ENCODE measurements at regions not wholly inside any gene's neighbourhood (a gene's known extent, or its start where the extent isn't known, plus 50 kb on each side); places are given as distances from the start of the nearest gene placed in this dataset.

DNA sequence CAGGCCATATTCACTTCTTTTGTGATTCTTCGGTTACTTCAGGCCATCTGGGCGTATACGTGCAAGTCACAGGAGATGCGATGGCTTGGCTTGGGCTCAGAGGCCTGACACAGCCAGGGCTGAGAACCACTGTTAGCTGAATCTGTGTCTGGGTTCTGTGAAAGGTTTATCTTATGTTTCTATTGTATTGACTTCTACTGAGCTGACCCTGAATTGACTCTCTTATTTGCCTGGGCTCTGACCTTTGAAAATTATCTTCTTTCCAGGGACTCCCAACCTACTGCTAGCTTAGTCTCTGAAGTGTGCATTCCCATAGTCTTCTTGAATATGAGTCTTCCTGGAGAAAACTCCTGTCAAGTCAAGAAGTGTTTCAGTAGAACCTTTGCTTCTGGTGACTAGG, 226.4 kb upstream of the SOX4 start:
- H3K36me3 ChIP-seq: no peaks in the 10 kb centered on the region
- no peaks in the 10 kb centered on the region for H3K9me3 ChIP-seq (ENCODE audit: low read depth)
- H3K4me1 ChIP-seq (ENCODE audit: low read depth): peaks cover 7% of the 10 kb centered on the region
- no peak overlapping the region for H3K4me3 ChIP-seq
- no peak overlapping the region for H3K27ac ChIP-seq
- no peaks in the 10 kb centered on the region for H3K27me3 ChIP-seq
- DNase-seq (ENCODE audit: low read depth in 1 of 2, low spot score in 1 of 2): no peak
- TF ChIP-seq, protein P1, sequence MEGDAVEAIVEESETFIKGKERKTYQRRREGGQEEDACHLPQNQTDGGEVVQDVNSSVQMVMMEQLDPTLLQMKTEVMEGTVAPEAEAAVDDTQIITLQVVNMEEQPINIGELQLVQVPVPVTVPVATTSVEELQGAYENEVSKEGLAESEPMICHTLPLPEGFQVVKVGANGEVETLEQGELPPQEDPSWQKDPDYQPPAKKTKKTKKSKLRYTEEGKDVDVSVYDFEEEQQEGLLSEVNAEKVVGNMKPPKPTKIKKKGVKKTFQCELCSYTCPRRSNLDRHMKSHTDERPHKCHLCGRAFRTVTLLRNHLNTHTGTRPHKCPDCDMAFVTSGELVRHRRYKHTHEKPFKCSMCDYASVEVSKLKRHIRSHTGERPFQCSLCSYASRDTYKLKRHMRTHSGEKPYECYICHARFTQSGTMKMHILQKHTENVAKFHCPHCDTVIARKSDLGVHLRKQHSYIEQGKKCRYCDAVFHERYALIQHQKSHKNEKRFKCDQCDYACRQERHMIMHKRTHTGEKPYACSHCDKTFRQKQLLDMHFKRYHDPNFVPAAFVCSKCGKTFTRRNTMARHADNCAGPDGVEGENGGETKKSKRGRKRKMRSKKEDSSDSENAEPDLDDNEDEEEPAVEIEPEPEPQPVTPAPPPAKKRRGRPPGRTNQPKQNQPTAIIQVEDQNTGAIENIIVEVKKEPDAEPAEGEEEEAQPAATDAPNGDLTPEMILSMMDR (IDR thresholded peaks at IDR 0.05; ENCODE audit: low read depth, low read length): no peak

DNA sequence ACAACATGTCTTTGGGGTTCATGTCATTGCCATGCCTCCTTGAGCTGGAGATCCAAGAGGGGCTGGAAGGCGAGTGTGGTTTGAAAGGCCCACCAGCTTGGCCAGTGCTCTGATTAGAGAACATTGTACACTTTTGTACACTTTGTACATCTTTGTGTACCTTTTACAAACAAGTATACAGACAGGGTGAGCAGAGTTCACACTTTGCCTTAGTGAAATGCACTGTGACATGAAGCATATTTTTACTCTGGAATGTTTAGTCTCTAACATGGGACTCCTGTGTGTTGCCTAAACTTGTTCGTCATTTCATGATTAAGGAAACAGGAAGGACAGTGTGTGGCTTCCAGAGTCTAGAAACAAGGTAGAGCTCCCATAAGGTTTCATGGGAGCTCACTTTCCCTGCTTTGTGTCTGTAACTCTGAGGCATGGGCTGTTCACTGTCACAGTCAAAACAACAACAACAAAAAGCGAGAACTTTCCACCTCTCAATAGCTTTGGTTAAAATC, 225.8 kb upstream of the SOX4 start:
- TF ChIP-seq, protein P1 (IDR thresholded peaks at IDR 0.05; ENCODE audit: low read depth, low read length): no peak
- Histone ChIP-seq H3K4me3 (no peak overlapping the region), H3K27me3 (no peaks in the 10 kb centered on the region), H3K36me3 (no peaks in the 10 kb centered on the region), H3K27ac (no peak overlapping the region), H3K4me1 (ENCODE audit: low read depth) (peaks cover 8% of the 10 kb centered on the region), H3K9me3 (ENCODE audit: low read depth) (no peaks in the 10 kb centered on the region)
- no peak for DNase-seq (ENCODE audit: low read depth in 1 of 2, low spot score in 1 of 2)

DNA sequence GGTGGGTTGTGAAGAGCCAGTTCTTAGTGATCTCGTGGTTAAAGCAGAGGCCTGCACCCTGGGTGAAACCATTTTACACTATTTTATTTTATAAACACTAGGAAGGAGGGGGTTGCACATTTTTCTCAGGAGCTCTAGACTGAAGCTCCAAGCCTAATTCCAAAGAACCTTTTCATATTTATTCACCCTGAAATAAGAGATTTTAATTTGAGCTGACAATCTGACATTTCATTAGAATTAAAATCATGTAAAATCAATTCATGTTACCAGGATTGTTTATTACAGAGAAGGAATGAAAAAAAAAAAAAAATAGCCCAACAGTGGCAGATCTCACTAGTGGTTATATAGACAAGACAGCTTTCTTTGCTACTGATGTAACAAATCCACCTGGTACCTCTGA, 222.5 kb upstream of the SOX4 start:
- no peak for DNase-seq (ENCODE audit: low read depth in 1 of 2, low spot score in 1 of 2)
- H3K36me3 ChIP-seq: no peaks in the 10 kb centered on the region
- H3K27ac ChIP-seq: no peak overlapping the region
- TF ChIP-seq, protein P1 (IDR thresholded peaks at IDR 0.05; ENCODE audit: low read depth, low read length): no peak
- H3K9me3 ChIP-seq (ENCODE audit: low read depth): no peaks in the 10 kb centered on the region
- no peak overlapping the region for H3K4me3 ChIP-seq
- H3K4me1 ChIP-seq (ENCODE audit: low read depth): peaks cover 16% of the 10 kb centered on the region
- H3K27me3 ChIP-seq: no peaks in the 10 kb centered on the region

DNA sequence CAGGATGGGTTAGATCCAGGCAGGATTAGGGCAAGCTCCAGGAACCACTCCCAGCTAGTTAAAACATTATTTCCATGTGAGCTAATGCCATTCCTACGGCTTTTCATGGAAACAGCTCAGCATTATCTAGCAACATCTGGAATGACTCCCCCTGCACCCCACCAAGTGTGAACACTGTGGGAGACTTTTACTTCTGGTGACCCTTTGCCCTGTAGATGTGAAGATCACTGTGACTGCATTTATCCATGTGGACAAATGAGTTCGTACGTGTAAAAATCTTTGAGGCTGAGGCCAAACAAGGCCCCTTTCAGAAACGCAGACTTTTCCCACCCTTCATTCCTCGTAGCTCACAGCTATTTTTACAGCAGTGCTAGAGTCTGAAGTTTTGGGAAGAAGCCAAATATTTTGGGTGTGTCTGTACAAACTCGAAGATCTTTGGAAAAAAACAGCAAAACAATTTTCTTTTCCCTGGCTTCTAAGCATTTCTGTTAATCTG, 221.8 kb upstream of the SOX4 start:
- H3K36me3 ChIP-seq: no peaks in the 10 kb centered on the region
- no peaks in the 10 kb centered on the region for H3K27me3 ChIP-seq
- TF ChIP-seq, protein P1 (IDR thresholded peaks at IDR 0.05; ENCODE audit: low read depth, low read length): no peak
- no peak overlapping the region for H3K4me3 ChIP-seq
- H3K9me3 ChIP-seq (ENCODE audit: low read depth): no peaks in the 10 kb centered on the region
- peak overlapping the region; percentile 61 for H3K27ac ChIP-seq
- peak; percentile 36 to 51 for DNase-seq (ENCODE audit: low read depth in 1 of 2, low spot score in 1 of 2)
- H3K4me1 ChIP-seq (ENCODE audit: low read depth): peaks cover 16% of the 10 kb centered on the region

DNA sequence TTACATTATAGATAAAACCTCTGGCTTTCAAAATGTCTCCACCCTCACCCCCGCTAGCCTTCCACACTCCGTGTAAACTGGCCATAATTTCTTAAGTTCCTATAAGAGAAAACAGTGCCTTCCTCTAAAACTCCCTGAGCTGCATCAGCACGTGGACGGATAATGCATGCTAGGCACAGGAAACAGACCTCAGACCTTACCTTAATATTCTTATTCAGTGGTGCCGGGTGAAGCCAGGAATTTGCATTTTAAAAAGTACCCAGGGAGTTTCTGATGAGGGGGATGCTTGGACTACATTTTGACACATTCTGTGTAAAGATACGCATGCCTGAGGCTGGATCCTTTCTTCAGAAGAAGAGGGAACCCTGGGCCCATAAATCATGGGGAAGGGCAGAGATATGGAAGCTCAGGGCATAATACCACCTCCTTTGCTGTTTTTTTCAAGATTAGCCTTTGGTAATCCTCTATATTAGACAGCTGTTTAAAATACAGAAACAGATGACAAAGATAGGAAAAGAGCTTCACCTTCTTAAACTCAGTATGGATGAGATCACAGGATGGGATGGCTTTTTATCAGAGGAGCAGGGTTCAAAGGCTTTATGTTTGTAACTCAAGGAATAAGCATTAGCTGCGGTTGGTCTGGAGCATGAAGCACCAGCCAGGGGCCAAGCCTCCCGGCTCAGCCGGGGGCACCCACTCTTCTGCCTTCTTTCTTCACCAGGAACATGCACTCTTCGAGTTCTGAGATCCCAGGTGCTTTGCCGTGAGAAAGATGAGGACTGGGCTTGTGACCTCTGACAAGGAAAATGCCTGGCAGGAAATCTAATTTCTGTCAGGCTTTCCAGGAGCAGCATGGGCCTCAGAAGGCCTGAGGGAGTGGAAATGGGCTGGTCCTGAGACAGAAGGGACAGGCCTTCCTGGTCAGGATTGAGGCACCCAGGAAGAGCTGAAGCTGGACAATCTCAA, 218.1 kb upstream of the SOX4 start:
- no peak overlapping the region for H3K27ac ChIP-seq
- H3K27me3 ChIP-seq: no peaks in the 10 kb centered on the region
- H3K4me1 ChIP-seq (ENCODE audit: low read depth): peaks cover 16% of the 10 kb centered on the region
- TF ChIP-seq, protein P1 (IDR thresholded peaks at IDR 0.05; ENCODE audit: low read depth, low read length): no peak
- no peaks in the 10 kb centered on the region for H3K9me3 ChIP-seq (ENCODE audit: low read depth)
- H3K4me3 ChIP-seq: no peak overlapping the region
- H3K36me3 ChIP-seq: no peaks in the 10 kb centered on the region
- DNase-seq (ENCODE audit: low read depth in 1 of 2, low spot score in 1 of 2): no peak

Data from cardiac muscle cell (in vitro differentiated cells and primary cell).